Endothelial cell of umbilical vein (primary cell): ENCODE measurements at regions not wholly inside any gene's neighbourhood (a gene's known extent, or its start where the extent isn't known, plus 50 kb on each side); places are given as distances from the start of the nearest gene placed in this dataset.

Source experiments
- BruUV-seq: library from RNA; stranded (reverse); fragments of 400-500 nt; replicated peaks from 2 replicates; lab custom pipeline; 2021; lab: Mats Ljungman, UMichigan
- CTCF ChIA-PET: fragments of 300-600, 350-600 bp; sonication (Branson Sonifier 250); formaldehyde crosslinking; loops from one replicate; lab custom pipeline; 2021; ENCODE audit warnings: antibody characterized with exemption, inconsistent platforms; lab: Charles Lee
- POLR2A ChIA-PET: fragments of 300-600, 350-600 bp; sonication (Branson Sonifier 250); formaldehyde crosslinking; loops from one replicate; lab custom pipeline; 2021; ENCODE audit warnings: antibody characterized with exemption, inconsistent platforms; lab: Charles Lee
- DNase-seq: peaks from one replicate; pipeline ENCODE4 v3.0.0-alpha.2; 2011; ENCODE audit warnings: low read depth, low spot score
- FAIRE-seq: peaks from 2 replicates; lab custom pipeline; 2011; peaks lifted over from hg19 to GRCh38; lab: Jason Lieb, UNC
- H2AFZ ChIP-seq: 2 replicates; pipeline ENCODE4 v1.6.0; 2012; ENCODE audit warnings: low read depth, low read length, control low read depth, inconsistent platforms
- H3K27ac ChIP-seq: 2 replicates; pipeline ENCODE4 v1.5.1; 2011; ENCODE audit warnings: low read depth, mild to moderate bottlenecking, control low read depth, low read length, moderate library complexity; ENCODE audit not compliant: insufficient read depth
- H3K27me3 ChIP-seq, 2 experiments: 2 replicates each; pipeline versions ENCODE4 v1.6.0 to v1.6.1; 2011; ENCODE audit warnings: low read length in 2 of 2, mixed read lengths in 1 of 2; ENCODE audit not compliant: control insufficient read depth in 2 of 2, insufficient read depth in 2 of 2
- H3K36me3 ChIP-seq, 2 experiments: 2 replicates in 1 of 2; 3 replicates in 1 of 2; pipeline ENCODE4 v1.5.1; 2011; ENCODE audit warnings: low read length in 2 of 2, mild to moderate bottlenecking in 1 of 2, moderate library complexity in 1 of 2; ENCODE audit not compliant: control insufficient read depth in 2 of 2, insufficient read depth in 2 of 2; ENCODE audit errors: extremely low read depth in 1 of 2
- H3K4me1 ChIP-seq: 3 replicates; pipeline ENCODE4 v1.5.1; 2011; ENCODE audit warnings: mild to moderate bottlenecking, low read length; ENCODE audit not compliant: control insufficient read depth, insufficient read depth; ENCODE audit errors: extremely low read depth
- H3K4me2 ChIP-seq: 2 replicates; pipeline ENCODE4 v1.6.1; 2011; ENCODE audit warnings: low read length, control low read depth, mixed read lengths; ENCODE audit not compliant: insufficient read depth
- H3K4me3 ChIP-seq, 3 experiments: fragments of 200-600 bp in 1 of 3; sonication (generic), shearing (Covaris generic) in 1 of 3; replicated peaks in 1 of 3; 2 replicates each; pipeline ENCODE4 v1.5.1; 2011 to 2016; ENCODE audit warnings: control low read depth in 3 of 3, low read length in 3 of 3, mild to moderate bottlenecking in 2 of 3, inconsistent platforms in 1 of 3, low read depth in 1 of 3, moderate library complexity in 1 of 3; ENCODE audit not compliant: insufficient read depth in 1 of 3
- H3K79me2 ChIP-seq: 2 replicates; pipeline ENCODE4 v1.6.0; 2012; ENCODE audit warnings: low read length, inconsistent platforms; ENCODE audit not compliant: control insufficient read depth, insufficient read depth
- H3K9ac ChIP-seq: replicated peaks from 2 replicates; pipeline ENCODE3; 2011; ENCODE audit warnings: low read length, control low read depth; ENCODE audit not compliant: insufficient read depth; ENCODE audit errors: extremely low read depth
- H3K9me1 ChIP-seq: replicated peaks from 3 replicates; pipeline ENCODE4 v1.6.0; 2011; ENCODE audit warnings: mild to moderate bottlenecking, low read length; ENCODE audit not compliant: control insufficient read depth, insufficient read depth; ENCODE audit errors: extremely low read depth
- H3K9me3 ChIP-seq: replicated peaks from 2 replicates; pipeline ENCODE4 v1.5.1; 2012; ENCODE audit warnings: low read length, inconsistent platforms; ENCODE audit not compliant: control insufficient read depth, insufficient read depth
- H4K20me1 ChIP-seq: replicated peaks from 2 replicates; pipeline ENCODE3; 2011; ENCODE audit warnings: mild to moderate bottlenecking, low read length; ENCODE audit not compliant: control insufficient read depth, insufficient read depth; ENCODE audit errors: extremely low read depth
- EZH2 ChIP-seq: IDR thresholded peaks from 2 replicates; pipeline ENCODE4 v1.6.1; 2012; ENCODE audit warnings: borderline replicate concordance, low read depth, mild to moderate bottlenecking, moderate library complexity, low read length, inconsistent platforms; ENCODE audit not compliant: severe bottlenecking
- FOS ChIP-seq: IDR thresholded peaks from 2 replicates; pipeline ENCODE4 v1.6.1; 2011; ENCODE audit warnings: mild to moderate bottlenecking, low read length, moderate library complexity, borderline replicate concordance; ENCODE audit not compliant: insufficient read depth
- GATA2 ChIP-seq: IDR thresholded peaks from 2 replicates; pipeline ENCODE4 v1.7.0; 2011; ENCODE audit warnings: low read depth, mild to moderate bottlenecking, moderate library complexity, mixed read lengths, low read length; ENCODE audit not compliant: insufficient read length, insufficient read depth
- JUN ChIP-seq: IDR thresholded peaks from 2 replicates; pipeline ENCODE4 v1.6.1; 2011; ENCODE audit warnings: borderline replicate concordance, low read depth; ENCODE audit not compliant: insufficient read length, insufficient read depth
- MYC ChIP-seq: IDR thresholded peaks from one replicate; pipeline ENCODE4 v1.6.1; 2011; ENCODE audit warnings: mild to moderate bottlenecking, low read depth, low read length
- POLR2A ChIP-seq: IDR thresholded peaks from 2 replicates; pipeline ENCODE4 v1.6.1; 2012; ENCODE audit warnings: low read depth, mild to moderate bottlenecking, control low read depth, low read length
- POLR2AphosphoS5 ChIP-seq: IDR thresholded peaks from 2 replicates; pipeline ENCODE4 v1.6.1; 2012; ENCODE audit warnings: low read depth, mild to moderate bottlenecking, control low read depth, low read length, moderate library complexity; ENCODE audit not compliant: insufficient read depth
- dilution Hi-C: fragments of 300-500 bp; cut with MboI; formaldehyde crosslinking; loops from one replicate; pipeline ENCODE4 v1.15.0; 2019; ENCODE audit warnings: low sequenced_read_pairs; ENCODE audit not compliant: extremely low pct_ligation_motif_present
- intact Hi-C: fragments of 100-400 bp; cut with micrococcal nuclease; formaldehyde crosslinking; loops from one replicate; pipeline ENCODE4 v1.10.0; 2022
- TF ChIP-seq, protein P1 (sequence below), 2 donors: IDR thresholded peaks; 1 replicate in 1 of 2; 2 replicates in 1 of 2; pipeline ENCODE4 v1.5.1; 2011; ENCODE audit warnings: low read length in 2 of 2, mild to moderate bottlenecking in 2 of 2, moderate library complexity in 2 of 2, control low read depth in 1 of 2, inconsistent platforms in 1 of 2, low read depth in 1 of 2; ENCODE audit not compliant: insufficient read depth in 1 of 2; ENCODE audit errors: extremely low read depth in 1 of 2
- TF ChIP-seq, protein P2 (sequence below): IDR thresholded peaks from 2 replicates; pipeline ENCODE4 v1.6.1; 2011; ENCODE audit not compliant: insufficient read depth, insufficient read length

DNA sequence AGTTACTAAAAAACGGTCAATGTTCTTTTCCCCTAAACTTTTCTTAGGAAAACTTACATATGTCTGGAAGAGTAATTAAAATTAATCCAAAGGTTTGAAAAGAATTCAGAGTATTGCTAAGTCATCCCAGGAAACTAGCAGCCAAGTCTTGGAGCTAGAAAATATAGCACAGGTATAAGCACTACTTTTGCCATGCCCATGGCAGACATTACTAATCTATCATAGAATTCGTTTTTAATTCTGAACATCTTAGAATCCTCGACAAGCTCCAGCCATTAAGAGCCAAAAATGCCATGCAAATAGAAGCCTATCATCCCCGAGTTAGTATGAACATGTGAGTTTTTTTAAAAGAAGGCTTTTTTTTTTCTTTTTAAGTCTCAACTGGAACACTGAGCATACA is 395.0 kb downstream of the ZEB2 start:
- Histone ChIP-seq H2AFZ (no peak overlapping the region), H3K4me3 (no peak overlapping the region), H3K4me2 (no peak overlapping the region), H3K9ac (no peak overlapping the region), H3K9me1 (no peaks in the 10 kb centered on the region), H4K20me1 (no peaks in the 10 kb centered on the region), H3K27ac (no peak overlapping the region), H3K79me2 (no peaks in the 10 kb centered on the region), H3K27me3 (no peaks in the 10 kb centered on the region), H3K9me3 (no peaks in the 10 kb centered on the region), H3K36me3 (no peaks in the 10 kb centered on the region), H3K4me1 (no peaks in the 10 kb centered on the region)
- no peak for DNase-seq
- TF ChIP-seq MYC: no peak
- no peak for TF ChIP-seq FOS
- TF ChIP-seq, protein P1, sequence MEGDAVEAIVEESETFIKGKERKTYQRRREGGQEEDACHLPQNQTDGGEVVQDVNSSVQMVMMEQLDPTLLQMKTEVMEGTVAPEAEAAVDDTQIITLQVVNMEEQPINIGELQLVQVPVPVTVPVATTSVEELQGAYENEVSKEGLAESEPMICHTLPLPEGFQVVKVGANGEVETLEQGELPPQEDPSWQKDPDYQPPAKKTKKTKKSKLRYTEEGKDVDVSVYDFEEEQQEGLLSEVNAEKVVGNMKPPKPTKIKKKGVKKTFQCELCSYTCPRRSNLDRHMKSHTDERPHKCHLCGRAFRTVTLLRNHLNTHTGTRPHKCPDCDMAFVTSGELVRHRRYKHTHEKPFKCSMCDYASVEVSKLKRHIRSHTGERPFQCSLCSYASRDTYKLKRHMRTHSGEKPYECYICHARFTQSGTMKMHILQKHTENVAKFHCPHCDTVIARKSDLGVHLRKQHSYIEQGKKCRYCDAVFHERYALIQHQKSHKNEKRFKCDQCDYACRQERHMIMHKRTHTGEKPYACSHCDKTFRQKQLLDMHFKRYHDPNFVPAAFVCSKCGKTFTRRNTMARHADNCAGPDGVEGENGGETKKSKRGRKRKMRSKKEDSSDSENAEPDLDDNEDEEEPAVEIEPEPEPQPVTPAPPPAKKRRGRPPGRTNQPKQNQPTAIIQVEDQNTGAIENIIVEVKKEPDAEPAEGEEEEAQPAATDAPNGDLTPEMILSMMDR (IDR thresholded peaks at IDR 0.05; ENCODE audit: extremely low read depth in 1 of 2, insufficient read depth in 1 of 2, low read depth in 1 of 2, low read length in 2 of 2): no peak
- no peak for TF ChIP-seq POLR2A
- intact Hi-C loops (no loop called here), dilution Hi-C loops (no loop called here)
- POLR2A ChIA-PET: no interaction called here
- FAIRE-seq: no peak
- BruUV-seq: no TSS peak
- CTCF ChIA-PET: no interaction called here

DNA sequence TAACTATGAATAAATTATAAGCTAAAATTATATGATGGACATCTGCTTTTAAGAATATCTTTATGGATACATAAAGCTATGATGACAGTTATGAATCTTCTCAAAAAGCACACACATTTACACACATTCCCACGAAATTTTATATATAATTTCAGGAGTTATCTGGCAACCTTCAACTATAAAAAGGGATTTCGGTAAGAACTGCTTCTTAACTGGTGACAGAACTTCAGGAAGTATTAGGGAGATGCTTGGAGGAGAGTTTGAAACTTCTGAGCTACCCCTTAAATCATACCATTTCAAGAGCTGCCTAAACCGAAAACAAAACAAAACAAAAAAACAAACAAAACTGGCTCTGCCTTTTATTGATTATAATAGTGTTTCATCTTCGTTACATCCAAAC is 399.4 kb downstream of the ZEB2 start:
- no peak for FAIRE-seq
- H3K27me3 ChIP-seq: no peaks in the 10 kb centered on the region
- H3K27ac ChIP-seq: no peak overlapping the region
- no peaks in the 10 kb centered on the region for H3K4me1 ChIP-seq
- TF ChIP-seq POLR2AphosphoS5: no peak
- no peak for TF ChIP-seq MYC
- no peak for TF ChIP-seq FOS
- no peak for TF ChIP-seq GATA2
- no peak for TF ChIP-seq JUN
- TF ChIP-seq EZH2: no peak
- TF ChIP-seq, protein P2, sequence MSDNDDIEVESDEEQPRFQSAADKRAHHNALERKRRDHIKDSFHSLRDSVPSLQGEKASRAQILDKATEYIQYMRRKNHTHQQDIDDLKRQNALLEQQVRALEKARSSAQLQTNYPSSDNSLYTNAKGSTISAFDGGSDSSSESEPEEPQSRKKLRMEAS: no peak
- no peak for TF ChIP-seq POLR2A
- TF ChIP-seq, protein P1 (IDR thresholded peaks at IDR 0.05; ENCODE audit: extremely low read depth in 1 of 2, insufficient read depth in 1 of 2, low read depth in 1 of 2, low read length in 2 of 2): no peak
- no peaks in the 10 kb centered on the region for H4K20me1 ChIP-seq
- dilution Hi-C loops: no loop called here
- ChIA-PET CTCF (no interaction called here), POLR2A (no interaction called here)
- BruUV-seq: no TSS peak
- H3K36me3 ChIP-seq: no peaks in the 10 kb centered on the region
- no peaks in the 10 kb centered on the region for H3K79me2 ChIP-seq
- intact Hi-C loops: no loop called here
- no peak overlapping the region for H3K9ac ChIP-seq
- H2AFZ ChIP-seq: no peak overlapping the region
- no peaks in the 10 kb centered on the region for H3K9me1 ChIP-seq
- no peak for DNase-seq
- no peaks in the 10 kb centered on the region for H3K9me3 ChIP-seq
- H3K4me3 ChIP-seq: no peak overlapping the region
- H3K4me2 ChIP-seq: no peak overlapping the region
